HCT116 (cell line): ENCODE measurements at regions not wholly inside any gene's neighbourhood (a gene's known extent, or its start where the extent isn't known, plus 50 kb on each side); places are given as distances from the start of the nearest gene placed in this dataset.

ENCODE experiments used
- ATAC-seq: fragments of 200-7000 bp; cut with Tn5 transposase; 2 replicates; pipeline ENCODE4 v1.9.1; 2020; ENCODE audit warnings: mild to moderate bottlenecking, moderate library complexity
- BruUV-seq: library from RNA; stranded (reverse); fragments of 400-500 nt; replicated peaks from 2 replicates; lab custom pipeline; 2021; lab: Mats Ljungman, UMichigan
- CTCF ChIA-PET: fragments of 300-600 bp; sonication (Branson Sonifier 250); formaldehyde crosslinking; loops from one replicate; lab custom pipeline; 2021; ENCODE audit warnings: antibody characterized with exemption; lab: Charles Lee
- POLR2A ChIA-PET: fragments of 300-600, 350-600 bp; sonication (Branson Sonifier 250); formaldehyde crosslinking; loops from one replicate; lab custom pipeline; 2021; ENCODE audit warnings: antibody characterized with exemption; lab: Charles Lee
- RAD21 ChIA-PET, 2 experiments: fragments of 300-600 bp; sonication (Branson Sonifier 250); formaldehyde crosslinking; loops; one replicate each; lab custom pipeline; 2023; ENCODE audit warnings: low total read pairs in 2 of 2; ENCODE audit not compliant: uncharacterized antibody in 2 of 2, unreplicated experiment in 2 of 2, low non-redundant PET in 1 of 2; lab: Charles Lee
- DNase-seq: peaks from one replicate; pipeline ENCODE4 v3.0.0-alpha.2; 2010; ENCODE audit warnings: low read depth, low spot score
- H2AFZ ChIP-seq: fragments of 200-600 bp; shearing (Covaris generic), sonication (generic); 2 replicates; pipeline ENCODE4 v1.6.1; 2017; ENCODE audit warnings: low read depth, mixed run types, mixed read lengths, antibody characterized with exemption, low read length; ENCODE audit not compliant: poor library complexity, severe bottlenecking
- H3K27ac ChIP-seq: 2 replicates; pipeline ENCODE4 v1.5.1; 2012; ENCODE audit warnings: low read depth, low read length
- H3K27me3 ChIP-seq: fragments of 200-600 bp; sonication (generic); 2 replicates; pipeline ENCODE4 v1.6.1; 2016; ENCODE audit warnings: mixed run types, low read length, mixed read lengths; ENCODE audit not compliant: insufficient read depth
- H3K36me3 ChIP-seq, 2 experiments: fragments of 200-500 bp in 1 of 2; fragments of 200-600 bp in 1 of 2; sonication (Bioruptor generic) in 1 of 2; sonication (generic) in 1 of 2; 2 replicates each; pipeline versions ENCODE4 v1.5.1 to v1.6.1; 2014 to 2016; ENCODE audit warnings: low read length in 2 of 2, inconsistent platforms in 1 of 2, mixed read lengths in 1 of 2, mixed run types in 1 of 2; ENCODE audit not compliant: insufficient read depth in 2 of 2, control insufficient read depth in 1 of 2
- H3K4me1 ChIP-seq, 2 experiments: fragments of 200-600 bp in 1 of 2; sonication (generic) in 1 of 2; 2 replicates each; pipeline versions ENCODE4 v1.5.1 to v1.6.1; 2012 to 2017; ENCODE audit warnings: low read length in 2 of 2, inconsistent platforms in 1 of 2, mild to moderate bottlenecking in 1 of 2, mixed read lengths in 1 of 2, mixed run types in 1 of 2, moderate library complexity in 1 of 2; ENCODE audit not compliant: insufficient read depth in 2 of 2, control insufficient read depth in 1 of 2
- H3K4me2 ChIP-seq: fragments of 200-600 bp; sonication (generic); 2 replicates; pipeline ENCODE4 v1.6.1; 2017; ENCODE audit warnings: mixed run types, low read length, mixed read lengths
- H3K4me3 ChIP-seq, 2 experiments: fragments of 200-600 bp in 1 of 2; sonication (generic) in 1 of 2; replicated peaks in 1 of 2; 2 replicates each; pipeline ENCODE4 v1.5.1; 2011 to 2016; ENCODE audit warnings: low read length in 2 of 2, control low read depth in 1 of 2, low read depth in 1 of 2, mild to moderate bottlenecking in 1 of 2, mixed read lengths in 1 of 2, mixed run types in 1 of 2
- H3K79me2 ChIP-seq: fragments of 200-600 bp; sonication (generic); 2 replicates; pipeline ENCODE4 v1.6.1; 2017; ENCODE audit warnings: mild to moderate bottlenecking, mixed run types, low read length, moderate library complexity, mixed read lengths; ENCODE audit not compliant: insufficient read depth
- H3K9ac ChIP-seq: fragments of 200-600 bp; sonication (generic); 2 replicates; pipeline ENCODE4 v1.6.1; 2016; ENCODE audit warnings: low read length, mixed read lengths
- H3K9me2 ChIP-seq: fragments of 200-600 bp; sonication (generic), shearing (Covaris generic); 2 replicates; pipeline ENCODE4 v1.6.1; 2017; ENCODE audit warnings: mixed run types, mild to moderate bottlenecking, moderate library complexity; ENCODE audit not compliant: insufficient read depth
- H3K9me3 ChIP-seq, 2 experiments: fragments of 200-500 bp in 1 of 2; fragments of 200-600 bp in 1 of 2; sonication (Bioruptor generic) in 1 of 2; sonication (generic) in 1 of 2; 2 replicates each; pipeline ENCODE4 v1.6.1; 2014 to 2017; ENCODE audit warnings: low read length in 2 of 2, mixed read lengths in 2 of 2, inconsistent platforms in 1 of 2, low read depth in 1 of 2, mild to moderate bottlenecking in 1 of 2, mixed run types in 1 of 2, moderate library complexity in 1 of 2; ENCODE audit not compliant: control insufficient read depth in 1 of 2, insufficient read depth in 1 of 2
- H4K20me1 ChIP-seq: fragments of 200-600 bp; sonication (generic), shearing (Covaris generic); 2 replicates; pipeline ENCODE4 v1.6.1; 2017; ENCODE audit warnings: mixed run types, mild to moderate bottlenecking, moderate library complexity; ENCODE audit not compliant: insufficient read depth
- CBX3 ChIP-seq: IDR thresholded peaks from 2 replicates; pipeline ENCODE4 v1.6.1; 2012; ENCODE audit warnings: low read depth
- CEBPB ChIP-seq: IDR thresholded peaks from 2 replicates; pipeline ENCODE4 v1.6.1; 2012; ENCODE audit warnings: low read depth
- CTCF ChIP-seq, 3 experiments: fragments of 200-600 bp in 1 of 3; sonication (generic) in 1 of 3; IDR thresholded peaks in 2 of 3; conservative IDR thresholded peaks in 1 of 3; 2 replicates each; pipeline ENCODE4 v1.5.1; 2012 to 2017; ENCODE audit warnings: low read depth in 2 of 3, low read length in 2 of 3, antibody characterized with exemption in 1 of 3, borderline replicate concordance in 1 of 3, control low read depth in 1 of 3, mild to moderate bottlenecking in 1 of 3, mixed read lengths in 1 of 3, mixed run types in 1 of 3, moderate library complexity in 1 of 3; ENCODE audit not compliant: insufficient read depth in 1 of 3
- EGR1 ChIP-seq: IDR thresholded peaks from 2 replicates; pipeline ENCODE4 v1.6.1; 2012; ENCODE audit warnings: low read depth
- EZH2 ChIP-seq: fragments of 200-600 bp; sonication (generic); IDR thresholded peaks from 2 replicates; pipeline ENCODE4 v1.6.1; 2017; ENCODE audit warnings: antibody characterized with exemption, mixed run types
- MAX ChIP-seq: IDR thresholded peaks from 2 replicates; pipeline ENCODE4 v1.6.1; 2012
- POLR2A ChIP-seq: IDR thresholded peaks from 2 replicates; pipeline ENCODE4 v1.7.0; 2011; ENCODE audit warnings: borderline replicate concordance; ENCODE audit not compliant: insufficient read depth, insufficient read length; ENCODE audit errors: extremely low read depth
- POLR2AphosphoS5 ChIP-seq: IDR thresholded peaks from 2 replicates; pipeline ENCODE4 v1.6.1; 2011; ENCODE audit warnings: mild to moderate bottlenecking, low read depth, low read length, moderate library complexity
- RAD21 ChIP-seq: IDR thresholded peaks from 2 replicates; pipeline ENCODE4 v1.6.1; 2012; ENCODE audit warnings: low read depth, mild to moderate bottlenecking
- SIN3A ChIP-seq: IDR thresholded peaks from 2 replicates; pipeline ENCODE4 v1.6.1; 2012; ENCODE audit warnings: low read depth
- TCF7L2 ChIP-seq: IDR thresholded peaks from 2 replicates; pipeline ENCODE4 v1.7.0; 2011; ENCODE audit warnings: borderline replicate concordance, inconsistent platforms; ENCODE audit not compliant: insufficient read depth, insufficient read length; ENCODE audit errors: extremely low read depth
- YY1 ChIP-seq: IDR thresholded peaks from 2 replicates; pipeline ENCODE4 v1.6.1; 2011; ENCODE audit warnings: low read length, low read depth, moderate library complexity, mild to moderate bottlenecking; ENCODE audit not compliant: insufficient replicate concordance; ENCODE audit errors: extremely low read depth
- intact Hi-C: fragments of 100-400 bp; cut with micrococcal nuclease; formaldehyde crosslinking; loops from 2 replicates; pipeline ENCODE4 v1.10.0; 2022

- TF ChIP-seq EZH2 = no peak
- no peak for TF ChIP-seq RAD21
- no peak for TF ChIP-seq POLR2AphosphoS5
- no peak for TF ChIP-seq CBX3
- TF ChIP-seq EGR1 = no peak
- no peak for TF ChIP-seq SIN3A
- no peak for TF ChIP-seq POLR2A
- no peak for TF ChIP-seq MAX
- TF ChIP-seq TCF7L2 = no peak
- TF ChIP-seq CEBPB = no peak
- TF ChIP-seq YY1 = no peak
- TF ChIP-seq CTCF (IDR thresholded peaks at IDR 0.05 in 2 of 3, conservative IDR thresholded peaks at IDR 0.05 in 1 of 3; ENCODE audit: borderline replicate concordance in 1 of 3, insufficient read depth in 1 of 3, low read depth in 2 of 3, low read length in 2 of 3) = no peak
- Histone ChIP-seq H3K27ac (no peak overlapping the region), H3K79me2 (no peaks in the 10 kb centered on the region), H3K27me3 (no peaks in the 10 kb centered on the region), H2AFZ (no peak overlapping the region), H3K36me3 (no peaks in the 10 kb centered on the region), H3K9me3 (no peaks in the 10 kb centered on the region), H3K9me2 (no peaks in the 10 kb centered on the region), H3K4me1 (no peaks in the 10 kb centered on the region), H4K20me1 (no peaks in the 10 kb centered on the region), H3K9ac (no peak overlapping the region), H3K4me2 (no peak overlapping the region), H3K4me3 (no peak overlapping the region)
- RAD21 ChIA-PET = no interaction called here
- POLR2A ChIA-PET = no interaction called here
- no TSS peak for BruUV-seq
- DNase-seq (no peak), ATAC-seq (no peak)
- intact Hi-C loops = no loop called here
- CTCF ChIA-PET = no interaction called here
Measured at GRCh38 chr5:158599157-158599556, 500.6 kb downstream of the EBF1 start.
